Stomach (tissue), 4 donors: ENCODE measurements at regions not wholly inside any gene's neighbourhood (a gene's known extent, or its start where the extent isn't known, plus 50 kb on each side); places are given as distances from the start of the nearest gene placed in this dataset.

Source experiments
- EP300 ChIP-seq: sonication (generic); formaldehyde crosslinking; IDR thresholded peaks from one replicate; pipeline ENCODE4 v1.6.1; 2017; ENCODE audit warnings: antibody characterized with exemption
- POLR2AphosphoS5 ChIP-seq, 3 donors: sonication (generic); formaldehyde crosslinking; IDR thresholded peaks; one replicate each; pipeline ENCODE4 v1.6.1; 2016; ENCODE audit warnings: antibody characterized with exemption in 3 of 3

DNA sequence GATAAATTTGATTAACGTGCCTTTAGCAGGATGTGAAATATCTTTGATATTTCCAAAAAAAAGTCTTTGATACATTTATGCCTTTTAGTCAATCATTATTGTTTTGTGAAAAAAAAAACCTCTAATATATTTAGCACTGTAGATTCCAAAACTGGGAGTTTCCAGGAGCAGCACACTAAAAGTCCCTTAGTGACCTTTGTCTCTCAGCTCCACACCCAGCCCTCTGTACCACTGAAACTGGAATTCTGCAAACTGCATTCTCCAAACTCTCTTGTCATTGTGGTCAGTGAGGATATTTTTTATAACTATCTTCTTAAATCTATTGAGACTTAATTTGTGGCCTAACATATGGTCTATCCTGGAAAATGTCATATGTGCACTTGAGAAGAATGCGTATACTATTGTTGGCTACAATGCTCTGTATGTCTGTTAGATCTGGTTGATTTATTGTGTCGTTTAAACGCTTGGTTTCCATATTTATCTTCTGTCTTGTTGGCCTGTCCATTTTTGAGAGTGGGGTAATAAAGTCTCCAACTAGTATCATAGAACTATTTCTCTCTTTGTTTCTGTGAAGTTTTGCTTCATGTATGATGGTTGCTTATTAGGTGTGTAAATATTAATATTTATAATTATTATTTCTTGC lies 73.2 kb upstream of the CNKSR3 start:
- no peak for TF ChIP-seq POLR2AphosphoS5 (IDR thresholded peaks at IDR 0.05)
- no peak for TF ChIP-seq EP300
